Ovary (tissue), 3 donors: ENCODE measurements at regions not wholly inside any gene's neighbourhood (a gene's known extent, or its start where the extent isn't known, plus 50 kb on each side); places are given as distances from the start of the nearest gene placed in this dataset.

Experiments
- CTCF ChIP-seq, 3 donors: fragments of 450-650 bp in 2 of 3; fragments of 200-600 bp in 1 of 3; IDR thresholded peaks; one replicate each; pipeline versions ENCODE4 v1.5.1 to v1.8.0; 2016 to 2022; ENCODE audit warnings: antibody characterized with exemption in 3 of 3, mild to moderate bottlenecking in 1 of 3
- POLR2A ChIP-seq: fragments of 450-650 bp; IDR thresholded peaks from one replicate; pipeline ENCODE4 v1.6.1; 2017; ENCODE audit warnings: antibody characterized with exemption, mild to moderate bottlenecking, moderate library complexity
- donor health status: DM: no; HTN: no; CAD: no.

GRCh38 chr2:12923907-12924610 is 207.3 kb downstream of the TRIB2 start:
- TF ChIP-seq CTCF (IDR thresholded peaks at IDR 0.05) (no peak), POLR2A (no peak)
